ENCODE measurements at regions not wholly inside any gene's neighbourhood (a gene's known extent, or its start where the extent isn't known, plus 50 kb on each side); places are given as distances from the start of the nearest gene placed in this dataset.

- intact Hi-C loops (cut with micrococcal nuclease): no loop called here
Observed at GRCh38 chr20:4608861-4609260, 77.4 kb upstream of the PRNP start.

DNA sequence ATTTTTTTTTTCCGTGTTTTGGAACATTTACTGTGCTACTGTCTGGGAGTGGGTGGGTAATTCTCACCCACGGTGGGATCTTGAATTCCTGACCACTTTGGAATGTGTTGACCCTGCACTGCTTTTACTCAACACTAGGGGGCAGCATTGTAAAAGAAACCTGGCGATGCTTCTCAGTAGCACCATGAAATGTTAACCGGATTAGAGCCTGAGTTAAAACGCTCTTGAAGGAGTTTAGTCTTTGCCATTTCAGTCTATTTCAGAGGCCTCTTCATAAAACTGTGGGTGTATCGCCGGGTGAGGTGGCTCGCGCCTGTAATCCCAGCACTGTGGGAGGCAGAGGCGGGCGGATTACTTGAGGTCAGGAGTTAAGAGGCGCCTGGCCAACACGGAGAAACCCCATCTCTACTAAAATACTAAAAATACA, 79.0 kb upstream of the PRNP start:
- Mint-ChIP-seq H3K9me3 (ENCODE audit: insufficient read depth) (no peaks in the 10 kb centered on the region), H3K27me3 (peaks cover 15% of the 10 kb centered on the region), H3K27ac (peak overlapping the region; percentile 32), H3K4me1 (peaks cover 12% of the 10 kb centered on the region), H3K4me3 (no peak overlapping the region)
- Histone ChIP-seq H3K27me3 (replicated peaks in 1 of 4; ENCODE audit: control extremely low read depth in 1 of 4, control insufficient read depth in 3 of 4, insufficient read depth in 4 of 4, low read length in 3 of 4) (peaks cover 0 to 12% (median 0%) of the 10 kb centered on the region in 4 experiments), H3K4me3 (ENCODE audit: control extremely low read depth in 1 of 5, extremely low read depth in 1 of 5, insufficient read depth in 1 of 5, low read depth in 2 of 5, low read length in 4 of 5) (no peak overlapping the region), H3K79me2 (ENCODE audit: control insufficient read depth, insufficient read depth, low read length) (no peaks in the 10 kb centered on the region), H3K9ac (ENCODE audit: low read length) (no peak overlapping the region), H3K27ac (ENCODE audit: low read length in 2 of 2) (no peak overlapping the region), H4K20me1 (ENCODE audit: control insufficient read depth, insufficient read depth, low read length, poor library complexity, severe bottlenecking) (no peaks in the 10 kb centered on the region), H3K36me3 (replicated peaks in 1 of 2; ENCODE audit: control extremely low read depth in 1 of 2, control insufficient read depth in 1 of 2, extremely low read depth in 1 of 2, insufficient read depth in 2 of 2, low read length in 1 of 2) (no peaks in the 10 kb centered on the region), H3K9me3 (ENCODE audit: control extremely low read depth in 1 of 3, control insufficient read depth in 2 of 3, insufficient read depth in 1 of 3, low read length in 2 of 3) (no peaks in the 10 kb centered on the region), H3K4me2 (replicated peaks; ENCODE audit: low read depth, low read length, poor library complexity, severe bottlenecking) (peak overlapping the region; percentile 29), H3K4me1 (ENCODE audit: control insufficient read depth in 2 of 2, insufficient read depth in 2 of 2, low read length in 2 of 2) (peaks cover 5 to 7% of the 10 kb centered on the region in 2 donors), H2AFZ (ENCODE audit: insufficient read depth, low read depth, low read length, poor library complexity, severe bottlenecking) (peak overlapping the region; percentile 57)
- 5% methylated on average over 3 of the region's 13 CpGs for WGBS (ENCODE audit: insufficient coverage)
- intact Hi-C loops (cut with micrococcal nuclease): loop anchor here (1.0 to 2.0 kb wide), 4 partner anchors 113 to 585 kb away; no protein-coding TSS in a partner anchor
- ATAC-seq (ENCODE audit: low read depth) (peak; percentile 94), DNase-seq (peak; percentile 79)
- CTCF ChIA-PET: interaction anchor here (1.1 to 11.1 kb wide), 8 partner anchors 13 to 841 kb away, joined by 4 to 145 read pairs (median 6); partner anchors contain the start of gene PRND
- POLR2A ChIA-PET: no interaction called here
- TF ChIP-seq EZH2 (IDR thresholded peaks at IDR 0.05; ENCODE audit: borderline replicate concordance, insufficient read depth, low read depth, low read length, poor library complexity, severe bottlenecking): no peak
- TF ChIP-seq, protein P1, sequence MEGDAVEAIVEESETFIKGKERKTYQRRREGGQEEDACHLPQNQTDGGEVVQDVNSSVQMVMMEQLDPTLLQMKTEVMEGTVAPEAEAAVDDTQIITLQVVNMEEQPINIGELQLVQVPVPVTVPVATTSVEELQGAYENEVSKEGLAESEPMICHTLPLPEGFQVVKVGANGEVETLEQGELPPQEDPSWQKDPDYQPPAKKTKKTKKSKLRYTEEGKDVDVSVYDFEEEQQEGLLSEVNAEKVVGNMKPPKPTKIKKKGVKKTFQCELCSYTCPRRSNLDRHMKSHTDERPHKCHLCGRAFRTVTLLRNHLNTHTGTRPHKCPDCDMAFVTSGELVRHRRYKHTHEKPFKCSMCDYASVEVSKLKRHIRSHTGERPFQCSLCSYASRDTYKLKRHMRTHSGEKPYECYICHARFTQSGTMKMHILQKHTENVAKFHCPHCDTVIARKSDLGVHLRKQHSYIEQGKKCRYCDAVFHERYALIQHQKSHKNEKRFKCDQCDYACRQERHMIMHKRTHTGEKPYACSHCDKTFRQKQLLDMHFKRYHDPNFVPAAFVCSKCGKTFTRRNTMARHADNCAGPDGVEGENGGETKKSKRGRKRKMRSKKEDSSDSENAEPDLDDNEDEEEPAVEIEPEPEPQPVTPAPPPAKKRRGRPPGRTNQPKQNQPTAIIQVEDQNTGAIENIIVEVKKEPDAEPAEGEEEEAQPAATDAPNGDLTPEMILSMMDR (IDR thresholded peaks at IDR 0.05): peak; percentile 99

More at GRCh38 chr20:4608861-4609260, 77.4 kb upstream of the PRNP start:
- no peak overlapping the region for H3K4me3 ChIP-seq (ENCODE audit: control extremely low read depth in 1 of 5, extremely low read depth in 1 of 5, insufficient read depth in 1 of 5, low read depth in 2 of 5, low read length in 4 of 5)
- H3K4me2 ChIP-seq (replicated peaks; ENCODE audit: low read depth, low read length, poor library complexity, severe bottlenecking): no peak overlapping the region
- no peak for DNase-seq
- H3K9ac ChIP-seq (ENCODE audit: low read length): no peak overlapping the region
- H3K79me2 ChIP-seq (ENCODE audit: control insufficient read depth, insufficient read depth, low read length): no peaks in the 10 kb centered on the region
- 95% methylated on average over 6 of the region's 6 CpGs for whole genome bisulfite sequencing (ENCODE audit: insufficient coverage)
- H3K36me3 ChIP-seq (replicated peaks in 1 of 2; ENCODE audit: control extremely low read depth in 1 of 2, control insufficient read depth in 1 of 2, extremely low read depth in 1 of 2, insufficient read depth in 2 of 2, low read length in 1 of 2): no peaks in the 10 kb centered on the region
- TF ChIP-seq, protein P1 (IDR thresholded peaks at IDR 0.05): no peak
- no peak for TF ChIP-seq EZH2 (IDR thresholded peaks at IDR 0.05; ENCODE audit: borderline replicate concordance, insufficient read depth, low read depth, low read length, poor library complexity, severe bottlenecking)
- no peaks in the 10 kb centered on the region for H3K27me3 ChIP-seq (replicated peaks in 1 of 4; ENCODE audit: control extremely low read depth in 1 of 4, control insufficient read depth in 3 of 4, insufficient read depth in 4 of 4, low read length in 3 of 4)
- no peak overlapping the region for H3K4me3 Mint-ChIP-seq
- no peak for ATAC-seq (ENCODE audit: low read depth)
- H3K4me1 ChIP-seq (ENCODE audit: control insufficient read depth in 2 of 2, insufficient read depth in 2 of 2, low read length in 2 of 2): peaks cover 11 to 14% of the 10 kb centered on the region in 2 donors
- no peak overlapping the region for H3K27ac Mint-ChIP-seq
- H3K27me3 Mint-ChIP-seq: peaks cover 8% of the 10 kb centered on the region
- no peaks in the 10 kb centered on the region for H3K9me3 ChIP-seq (ENCODE audit: control extremely low read depth in 1 of 3, control insufficient read depth in 2 of 3, insufficient read depth in 1 of 3, low read length in 2 of 3)
- H3K4me1 Mint-ChIP-seq: peaks cover 21% of the 10 kb centered on the region
- no peak overlapping the region for H2AFZ ChIP-seq (ENCODE audit: insufficient read depth, low read depth, low read length, poor library complexity, severe bottlenecking)
- ChIA-PET POLR2A (no interaction called here), CTCF (interaction anchor here (0.5 to 11.1 kb wide), 11 partner anchors 14 to 840 kb away, joined by 3 to 145 read pairs (median 4); partner anchors contain the start of gene PRND)
- no peaks in the 10 kb centered on the region for H4K20me1 ChIP-seq (ENCODE audit: control insufficient read depth, insufficient read depth, low read length, poor library complexity, severe bottlenecking)
- H3K27ac ChIP-seq (ENCODE audit: low read length in 2 of 2): no peak overlapping the region
- H3K9me3 Mint-ChIP-seq (ENCODE audit: insufficient read depth): no peaks in the 10 kb centered on the region

Measured in B cell (primary cell).